IPS DF 6.9 (cell line): ENCODE measurements at regions not wholly inside any gene's neighbourhood (a gene's known extent, or its start where the extent isn't known, plus 50 kb on each side); places are given as distances from the start of the nearest gene placed in this dataset.

Experiments
- DNase-seq: peaks from one replicate; pipeline ENCODE4 v3.0.0-alpha.2; 2013; ENCODE audit warnings: low read depth, low spot score
- H3K27ac ChIP-seq: one replicate; pipeline ENCODE4 v1.5.1; 2013; ENCODE audit warnings: low read length, control low read depth
- H3K27me3 ChIP-seq: 2 replicates; pipeline ENCODE4 v1.6.1; 2013; ENCODE audit warnings: mild to moderate bottlenecking, low read length; ENCODE audit not compliant: control insufficient read depth, insufficient read depth
- H3K36me3 ChIP-seq: 2 replicates; pipeline ENCODE4 v1.6.1; 2013; ENCODE audit warnings: low read length; ENCODE audit not compliant: control insufficient read depth, insufficient read depth
- H3K4me1 ChIP-seq: 2 replicates; pipeline ENCODE4 v1.6.1; 2013; ENCODE audit warnings: low read length; ENCODE audit not compliant: control insufficient read depth, insufficient read depth
- H3K4me3 ChIP-seq: 2 replicates; pipeline ENCODE4 v1.5.1; 2013; ENCODE audit warnings: mild to moderate bottlenecking, low read length
- H3K9me3 ChIP-seq: 2 replicates; pipeline ENCODE4 v1.6.1; 2013; ENCODE audit warnings: low read length, inconsistent platforms; ENCODE audit not compliant: control insufficient read depth, insufficient read depth
- WGBS: extraction: QIAGEN DNeasy Blood & Tissue Kit; methylation state at CpG from one replicate; pipeline ENCODE4 v1.1.7; 2013; ENCODE audit warnings: mixed read lengths, missing lambda C conversion rate; ENCODE audit not compliant: insufficient read length, insufficient coverage; 5-methylcytosine and 5-hydroxymethylcytosine counted together

DNA sequence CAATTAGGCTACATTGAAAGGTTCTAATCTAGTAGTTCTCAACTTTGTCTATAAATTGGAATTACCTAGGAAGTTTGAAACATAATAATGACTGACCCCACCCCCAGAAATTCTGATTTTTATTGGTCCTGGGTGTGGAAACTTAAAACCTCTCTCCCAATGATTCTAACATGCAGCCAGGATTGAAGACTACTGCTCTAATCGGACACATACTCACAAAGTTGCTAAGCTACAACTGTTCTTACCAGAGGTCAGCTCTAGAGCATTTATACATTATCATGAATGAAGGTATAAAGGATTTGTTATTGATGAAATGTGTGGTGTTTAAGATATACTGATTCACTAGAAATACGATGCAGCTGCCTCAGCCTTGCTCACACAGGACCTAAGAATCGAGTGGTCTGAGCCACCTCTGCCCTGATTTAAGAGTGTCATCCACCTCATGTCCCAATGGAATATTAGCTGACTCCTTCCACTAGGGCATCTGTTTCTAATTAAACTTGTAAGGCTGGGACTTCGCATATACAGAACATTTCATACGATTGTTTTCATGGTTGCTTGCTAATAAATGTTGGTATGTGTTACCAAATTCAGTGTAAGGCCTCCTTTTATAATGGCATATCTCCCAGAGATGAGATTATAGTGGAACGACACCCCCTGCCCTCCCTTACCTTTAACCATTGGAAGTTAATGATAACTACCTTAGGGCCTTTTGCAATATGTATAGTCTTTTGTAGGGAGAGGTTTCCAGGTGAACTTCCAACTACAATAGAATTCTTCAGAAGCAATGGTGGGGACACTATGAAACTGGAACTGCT, 410.8 kb upstream of the PDE3A start:
- Histone ChIP-seq H3K27me3 (no peaks in the 10 kb centered on the region), H3K36me3 (no peaks in the 10 kb centered on the region), H3K9me3 (no peaks in the 10 kb centered on the region), H3K4me1 (no peaks in the 10 kb centered on the region), H3K4me3 (no peak overlapping the region), H3K27ac (no peak overlapping the region)
- no peak for DNase-seq
- WGBS, result no CpG with 5 or more reads among the region's 6 CpGs

DNA sequence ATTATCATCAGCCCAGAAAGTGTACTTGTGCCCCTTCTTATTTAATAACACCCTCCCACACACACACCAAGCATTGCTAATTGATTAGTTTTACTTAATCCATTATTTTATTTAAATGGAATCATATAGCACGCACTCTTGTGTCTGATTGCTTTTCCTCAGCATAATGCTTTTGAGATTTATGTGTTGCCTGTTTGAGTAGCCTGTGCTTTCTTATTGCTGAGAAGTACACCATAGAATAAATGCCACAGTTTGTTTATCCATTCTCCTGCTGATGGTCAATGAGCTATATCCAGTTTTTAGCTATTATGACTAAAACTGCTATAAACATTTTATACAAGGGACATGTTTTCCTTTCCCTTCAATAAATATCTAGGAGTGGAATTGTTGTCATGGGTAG, 409.9 kb upstream of the PDE3A start:
- H3K27me3 ChIP-seq, result no peaks in the 10 kb centered on the region
- H3K27ac ChIP-seq, result no peak overlapping the region
- WGBS, result no CpG with 5 or more reads among the region's 1 CpG
- no peaks in the 10 kb centered on the region for H3K9me3 ChIP-seq
- no peaks in the 10 kb centered on the region for H3K4me1 ChIP-seq
- DNase-seq, result no peak
- no peak overlapping the region for H3K4me3 ChIP-seq
- no peaks in the 10 kb centered on the region for H3K36me3 ChIP-seq

DNA sequence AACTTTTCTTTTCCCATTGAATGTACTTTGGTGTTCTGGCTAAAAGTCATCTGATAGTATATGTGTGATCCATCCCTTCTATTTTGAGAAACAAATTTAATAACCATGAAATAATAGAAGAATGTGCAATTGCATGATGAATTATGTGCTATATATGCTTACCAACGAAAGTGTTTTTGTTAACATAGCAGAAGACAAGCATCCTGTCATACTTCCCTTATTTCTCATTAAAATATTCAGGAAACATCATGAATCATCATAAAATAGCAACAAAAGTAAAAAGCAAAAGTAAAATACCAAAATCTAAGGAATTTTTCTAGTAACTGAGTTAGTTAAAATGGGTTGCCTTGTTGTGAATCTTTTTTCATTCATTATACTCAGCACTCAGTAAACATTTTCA, 409.0 kb upstream of the PDE3A start:
- no peak for DNase-seq
- H3K4me1 ChIP-seq, result no peaks in the 10 kb centered on the region
- no peaks in the 10 kb centered on the region for H3K27me3 ChIP-seq
- no peaks in the 10 kb centered on the region for H3K36me3 ChIP-seq
- H3K27ac ChIP-seq, result no peak overlapping the region
- H3K9me3 ChIP-seq, result no peaks in the 10 kb centered on the region
- no CpG with 5 or more reads among the region's 1 CpG for WGBS
- H3K4me3 ChIP-seq, result no peak overlapping the region

DNA sequence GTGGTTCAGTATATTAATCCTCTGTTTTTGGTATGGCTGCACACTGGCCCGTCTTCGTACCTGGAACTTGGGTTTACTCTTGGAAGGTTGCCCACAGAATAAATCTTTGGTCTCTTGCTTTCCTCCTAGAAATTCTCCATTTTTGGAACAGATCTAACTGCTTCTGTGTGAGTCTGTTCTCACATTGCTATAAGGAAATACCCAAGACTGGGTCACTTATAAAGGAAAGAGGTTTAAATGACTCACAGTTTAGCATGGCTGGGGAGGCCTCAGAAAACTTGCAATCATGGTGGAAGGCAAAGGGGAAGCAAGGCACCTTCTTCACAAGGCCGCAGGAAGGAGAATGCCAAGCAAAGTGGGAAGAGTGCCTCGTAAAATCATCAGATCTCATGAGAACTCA, 407.8 kb upstream of the PDE3A start:
- no peak overlapping the region for H3K4me3 ChIP-seq
- H3K4me1 ChIP-seq, result no peaks in the 10 kb centered on the region
- no peaks in the 10 kb centered on the region for H3K27me3 ChIP-seq
- no peak for DNase-seq
- H3K36me3 ChIP-seq, result no peaks in the 10 kb centered on the region
- no CpG with 5 or more reads among the region's 4 CpGs for WGBS
- no peaks in the 10 kb centered on the region for H3K9me3 ChIP-seq
- H3K27ac ChIP-seq, result no peak overlapping the region

DNA sequence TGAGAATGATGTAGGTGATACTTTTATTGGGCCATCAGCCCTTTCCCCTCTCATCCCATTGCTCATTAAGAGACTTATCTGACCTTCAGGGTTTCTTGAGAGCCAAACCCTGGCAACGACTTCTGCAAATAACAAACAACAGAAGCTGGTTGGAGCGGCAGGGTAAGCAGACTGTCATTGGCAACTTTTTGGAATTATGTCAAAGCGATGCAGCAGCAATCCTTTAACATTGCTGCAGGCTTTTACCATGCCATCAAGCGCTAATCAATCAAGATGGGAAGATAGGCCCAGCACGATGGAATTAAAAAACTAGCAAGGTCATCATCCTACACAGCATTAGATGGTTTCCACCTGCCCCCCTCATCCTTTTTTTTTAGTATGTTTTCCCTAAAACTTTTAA, 406.1 kb upstream of the PDE3A start:
- DNase-seq, result no peak
- H3K4me3 ChIP-seq, result no peak overlapping the region
- no peaks in the 10 kb centered on the region for H3K9me3 ChIP-seq
- no peak overlapping the region for H3K27ac ChIP-seq
- H3K4me1 ChIP-seq, result no peaks in the 10 kb centered on the region
- no CpG with 5 or more reads among the region's 5 CpGs for WGBS
- H3K36me3 ChIP-seq, result no peaks in the 10 kb centered on the region
- H3K27me3 ChIP-seq, result no peaks in the 10 kb centered on the region

DNA sequence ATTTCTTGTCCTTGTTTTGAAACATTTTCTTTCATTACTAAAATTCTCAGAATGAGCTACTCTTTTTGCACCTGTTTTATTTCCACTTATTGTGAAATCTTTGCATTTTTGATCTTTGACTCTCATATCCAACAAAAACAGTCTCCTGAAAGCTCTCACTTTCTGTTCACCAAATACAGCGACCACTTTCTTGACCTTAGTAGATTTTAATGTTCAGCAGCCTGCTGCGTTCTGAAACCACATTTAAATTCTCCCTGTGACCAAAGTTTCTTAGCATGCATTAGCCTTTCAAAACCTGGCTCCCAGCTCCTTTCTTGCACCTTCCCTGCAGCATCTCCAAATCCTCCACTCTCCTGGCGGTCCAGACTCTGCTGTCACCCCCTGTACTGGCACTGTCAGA, 404.4 kb upstream of the PDE3A start:
- H3K27me3 ChIP-seq, result no peaks in the 10 kb centered on the region
- WGBS, result no CpG with 5 or more reads among the region's 3 CpGs
- DNase-seq, result no peak
- H3K4me3 ChIP-seq, result no peak overlapping the region
- H3K36me3 ChIP-seq, result no peaks in the 10 kb centered on the region
- H3K27ac ChIP-seq, result no peak overlapping the region
- no peaks in the 10 kb centered on the region for H3K9me3 ChIP-seq
- no peaks in the 10 kb centered on the region for H3K4me1 ChIP-seq

DNA sequence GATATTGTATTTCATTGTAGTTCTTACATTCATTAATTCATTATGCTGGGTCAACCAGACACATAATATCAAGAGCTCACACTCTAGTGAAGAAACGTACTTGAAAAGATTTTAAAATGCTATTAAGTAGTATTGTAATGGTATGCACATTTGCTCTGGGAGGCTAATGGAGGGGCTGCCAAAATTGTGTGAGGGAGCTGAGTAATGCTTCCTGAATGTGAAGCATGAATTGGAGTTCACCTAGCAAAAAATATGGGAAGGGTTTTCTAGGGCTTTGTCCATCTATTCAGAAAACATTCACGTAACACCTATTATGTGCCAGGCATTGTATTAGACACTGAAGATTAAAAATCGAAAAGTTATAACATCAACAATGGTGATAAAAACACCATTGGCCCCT, 403.8 kb upstream of the PDE3A start:
- no peak for DNase-seq
- Histone ChIP-seq H3K9me3 (no peaks in the 10 kb centered on the region), H3K4me3 (no peak overlapping the region), H3K27ac (no peak overlapping the region), H3K27me3 (no peaks in the 10 kb centered on the region), H3K36me3 (no peaks in the 10 kb centered on the region), H3K4me1 (no peaks in the 10 kb centered on the region)
- no CpG with 5 or more reads among the region's 3 CpGs for WGBS

DNA sequence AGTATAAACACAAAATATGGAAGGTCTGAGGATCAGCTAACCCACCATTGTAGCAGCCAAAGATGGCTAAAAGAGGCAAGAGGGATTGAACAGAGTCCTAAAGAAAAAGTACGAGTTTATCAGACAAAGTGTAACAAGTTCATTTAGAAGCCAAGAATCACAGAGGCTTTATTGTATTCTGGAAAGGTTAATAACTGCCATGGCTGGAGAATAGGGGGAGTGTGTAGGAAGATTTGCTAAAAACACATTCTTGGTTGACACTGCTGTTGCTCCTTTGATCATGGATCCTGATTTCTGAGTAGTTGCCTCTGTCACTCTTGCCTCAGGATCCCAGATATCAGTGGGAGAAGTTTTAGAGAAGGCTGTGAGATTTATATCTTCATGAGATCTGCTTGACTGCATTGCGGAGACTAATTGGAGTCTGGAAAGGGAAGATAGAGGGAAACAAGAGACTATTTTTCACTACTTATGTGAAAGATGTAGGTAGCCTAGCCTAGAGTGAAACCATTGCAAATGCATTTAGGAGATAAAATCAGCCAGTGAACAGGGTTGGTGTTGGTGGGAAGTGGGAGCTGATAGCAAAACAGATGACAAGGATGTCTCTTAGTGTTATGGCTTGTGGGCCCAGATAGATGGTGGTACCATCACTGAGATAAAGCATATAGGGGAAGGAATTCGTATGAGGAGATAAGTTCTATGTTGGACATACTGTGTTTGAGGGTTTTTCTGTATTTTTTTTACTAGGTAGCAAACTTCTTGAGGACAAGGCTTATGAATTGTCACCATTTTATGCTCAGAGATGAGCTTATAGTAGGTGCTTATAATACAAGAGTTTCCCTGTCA, 402.9 kb upstream of the PDE3A start:
- no peak overlapping the region for H3K4me3 ChIP-seq
- no peaks in the 10 kb centered on the region for H3K36me3 ChIP-seq
- no CpG with 5 or more reads among the region's 3 CpGs for WGBS
- H3K9me3 ChIP-seq, result no peaks in the 10 kb centered on the region
- no peaks in the 10 kb centered on the region for H3K4me1 ChIP-seq
- H3K27me3 ChIP-seq, result no peaks in the 10 kb centered on the region
- H3K27ac ChIP-seq, result no peak overlapping the region
- no peak for DNase-seq

DNA sequence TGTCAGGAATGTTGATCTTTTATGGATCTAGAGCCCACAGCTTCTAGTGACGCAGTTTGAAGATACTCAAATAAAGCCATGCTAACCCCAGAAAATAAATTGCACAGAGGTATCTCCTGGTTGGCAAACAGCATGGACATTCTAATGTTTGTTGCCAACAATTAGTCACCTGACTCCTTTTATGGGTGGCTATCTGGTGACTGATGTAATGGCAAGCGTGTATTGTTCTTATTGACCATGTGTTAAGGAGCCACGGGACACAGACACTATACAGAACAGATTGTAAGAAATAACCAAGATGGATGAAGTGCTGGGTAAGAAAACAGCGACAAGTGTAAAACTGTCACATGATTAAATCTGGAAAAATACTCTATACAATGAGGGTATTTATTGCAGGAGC, 401.3 kb upstream of the PDE3A start:
- no peak overlapping the region for H3K27ac ChIP-seq
- no peak for DNase-seq
- H3K4me1 ChIP-seq, result peaks cover 2% of the 10 kb centered on the region; the same call in 1 of the 2 replicates
- no peaks in the 10 kb centered on the region for H3K27me3 ChIP-seq
- H3K36me3 ChIP-seq, result no peaks in the 10 kb centered on the region
- no peak overlapping the region for H3K4me3 ChIP-seq
- WGBS, result no CpG with 5 or more reads among the region's 4 CpGs
- no peaks in the 10 kb centered on the region for H3K9me3 ChIP-seq

DNA sequence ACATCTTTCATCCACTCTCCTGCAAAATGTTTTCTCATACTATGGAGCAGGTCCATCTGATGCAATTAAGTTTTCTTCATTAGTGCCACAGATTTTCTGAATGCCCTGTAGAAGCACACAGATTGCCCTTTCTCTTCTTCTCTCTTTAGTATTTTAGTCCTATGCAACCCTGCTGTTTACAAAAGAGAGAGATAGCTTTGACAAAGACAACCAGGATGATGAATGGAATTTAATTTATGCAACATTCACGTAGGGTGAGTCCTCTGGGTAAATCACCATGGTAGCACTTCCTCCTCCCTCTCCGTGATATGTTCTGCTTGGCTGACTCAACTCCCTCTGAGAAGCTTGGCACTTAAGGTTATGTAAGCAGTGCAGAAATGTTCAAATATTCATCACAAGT, 400.9 kb upstream of the PDE3A start:
- Histone ChIP-seq H3K27me3 (no peaks in the 10 kb centered on the region), H3K36me3 (no peaks in the 10 kb centered on the region), H3K9me3 (no peaks in the 10 kb centered on the region), H3K4me3 (no peak overlapping the region), H3K4me1 (peaks cover 2% of the 10 kb centered on the region; the same call in 1 of the 2 replicates), H3K27ac (no peak overlapping the region)
- DNase-seq, result no peak
- WGBS, result no CpG with 5 or more reads among the region's 2 CpGs
